Suprapubic skin (tissue), 3 donors: ENCODE measurements at regions not wholly inside any gene's neighbourhood (a gene's known extent, or its start where the extent isn't known, plus 50 kb on each side); places are given as distances from the start of the nearest gene placed in this dataset.

Experiments used
- EP300 ChIP-seq: sonication (generic); formaldehyde crosslinking; IDR thresholded peaks from one replicate; pipeline ENCODE4 v1.6.1; 2017; ENCODE audit warnings: antibody characterized with exemption
- POLR2A ChIP-seq, 2 donors: fragments of 450-650 bp; IDR thresholded peaks; one replicate each; pipeline ENCODE4 v1.6.1; 2017; ENCODE audit warnings: antibody characterized with exemption in 2 of 2, mild to moderate bottlenecking in 2 of 2, moderate library complexity in 2 of 2
- TF ChIP-seq, protein P1 (sequence below), 2 donors: fragments of 200-600 bp in 1 of 2; fragments of 450-650 bp in 1 of 2; sonication (generic) in 1 of 2; IDR thresholded peaks; one replicate each; pipeline ENCODE4 v1.5.1; 2016 to 2019; ENCODE audit warnings: antibody characterized with exemption in 2 of 2, mild to moderate bottlenecking in 1 of 2, moderate library complexity in 1 of 2

- TF ChIP-seq, protein P1, sequence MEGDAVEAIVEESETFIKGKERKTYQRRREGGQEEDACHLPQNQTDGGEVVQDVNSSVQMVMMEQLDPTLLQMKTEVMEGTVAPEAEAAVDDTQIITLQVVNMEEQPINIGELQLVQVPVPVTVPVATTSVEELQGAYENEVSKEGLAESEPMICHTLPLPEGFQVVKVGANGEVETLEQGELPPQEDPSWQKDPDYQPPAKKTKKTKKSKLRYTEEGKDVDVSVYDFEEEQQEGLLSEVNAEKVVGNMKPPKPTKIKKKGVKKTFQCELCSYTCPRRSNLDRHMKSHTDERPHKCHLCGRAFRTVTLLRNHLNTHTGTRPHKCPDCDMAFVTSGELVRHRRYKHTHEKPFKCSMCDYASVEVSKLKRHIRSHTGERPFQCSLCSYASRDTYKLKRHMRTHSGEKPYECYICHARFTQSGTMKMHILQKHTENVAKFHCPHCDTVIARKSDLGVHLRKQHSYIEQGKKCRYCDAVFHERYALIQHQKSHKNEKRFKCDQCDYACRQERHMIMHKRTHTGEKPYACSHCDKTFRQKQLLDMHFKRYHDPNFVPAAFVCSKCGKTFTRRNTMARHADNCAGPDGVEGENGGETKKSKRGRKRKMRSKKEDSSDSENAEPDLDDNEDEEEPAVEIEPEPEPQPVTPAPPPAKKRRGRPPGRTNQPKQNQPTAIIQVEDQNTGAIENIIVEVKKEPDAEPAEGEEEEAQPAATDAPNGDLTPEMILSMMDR (IDR thresholded peaks at IDR 0.05), result no peak
- TF ChIP-seq POLR2A (IDR thresholded peaks at IDR 0.05), result no peak
- TF ChIP-seq EP300, result no peak
Observed at GRCh38 chr7:118006979-118007378, 133.7 kb upstream of the CTTNBP2 start.
